ENCODE measurements at regions not wholly inside any gene's neighbourhood (a gene's known extent, or its start where the extent isn't known, plus 50 kb on each side); places are given as distances from the start of the nearest gene placed in this dataset.

DNA sequence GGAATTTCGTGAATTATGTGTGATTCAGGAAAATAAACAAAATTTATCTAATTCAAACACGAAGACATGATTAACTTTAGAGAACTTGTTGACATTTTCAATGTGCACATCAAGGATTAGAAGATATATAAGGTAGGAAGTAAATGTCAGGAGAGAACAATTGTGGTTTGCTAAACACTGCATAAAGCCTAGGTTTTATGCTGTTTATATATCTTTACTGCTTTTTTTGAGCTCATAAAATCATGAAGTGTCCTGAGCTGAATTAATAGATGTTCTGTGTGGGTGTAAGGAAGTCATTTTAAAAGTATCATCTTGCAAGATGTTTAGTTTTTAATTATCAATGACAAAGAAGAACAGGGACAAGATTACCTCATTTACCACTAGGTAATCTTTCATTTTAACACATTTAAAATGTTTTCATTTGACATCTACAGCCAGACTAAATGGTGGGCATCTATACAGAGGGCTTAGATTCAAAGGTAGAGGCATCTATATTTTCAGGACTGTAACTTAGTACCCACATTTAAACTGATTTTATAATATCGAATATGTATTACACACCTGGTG lies 382.8 kb downstream of the ADAMTS20 start:
- no peak for DNase-seq

DNA sequence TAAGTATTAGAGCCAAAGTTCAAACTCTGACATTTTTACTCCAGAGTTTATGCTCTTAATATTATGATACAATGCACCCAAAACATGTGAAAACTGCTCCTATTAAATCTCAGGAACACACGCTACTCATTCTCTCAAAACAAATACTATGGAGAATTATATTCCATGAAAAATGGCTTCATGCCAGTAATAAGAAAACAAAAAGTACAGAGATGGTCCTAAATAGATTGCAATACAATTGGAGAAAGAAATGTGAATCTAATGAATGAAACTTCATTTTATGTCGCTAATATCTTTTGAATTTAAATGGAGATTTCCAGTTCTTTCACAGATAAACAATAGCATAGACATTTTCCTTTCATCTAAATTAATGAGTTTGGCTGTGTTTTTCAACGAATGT lies 384.3 kb downstream of the ADAMTS20 start:
- no peak for DNase-seq

DNA sequence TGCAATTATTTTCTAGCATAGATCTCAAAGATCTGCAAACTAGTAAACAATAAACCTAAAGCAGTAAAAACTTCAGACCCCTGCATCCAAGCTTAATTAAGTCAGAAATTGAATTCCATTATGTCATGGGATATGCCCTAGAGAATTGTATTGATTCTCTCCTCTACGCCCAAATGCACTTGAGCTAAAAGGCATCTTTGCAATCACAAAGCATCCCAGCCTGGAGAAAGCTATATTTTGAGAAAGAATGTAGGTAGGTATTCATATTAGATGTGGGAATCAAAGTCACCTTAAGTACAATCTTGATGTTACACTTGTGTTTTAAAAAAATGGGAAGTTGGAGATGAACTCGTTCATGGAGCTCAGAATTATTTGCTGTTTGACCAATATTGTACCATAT lies 386.7 kb downstream of the ADAMTS20 start:
- DNase-seq = no peak

DNA sequence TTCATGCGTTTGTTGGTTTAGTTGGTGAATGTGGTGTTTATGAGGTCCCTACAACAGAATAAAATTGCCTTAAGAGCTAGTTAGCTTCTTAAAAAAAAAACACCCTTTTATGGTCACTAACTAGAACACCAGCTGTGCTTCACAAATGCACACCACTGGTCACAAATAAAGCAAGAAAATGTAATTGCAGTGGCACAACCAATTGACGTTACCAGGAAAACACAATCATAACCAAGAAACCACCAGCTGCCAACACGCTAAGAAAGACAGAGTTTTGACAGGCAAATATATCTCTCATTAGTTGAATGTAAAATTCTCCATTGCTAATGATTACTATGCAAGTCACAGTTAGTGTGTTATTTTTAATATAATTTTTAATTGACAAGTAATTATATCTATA lies 389.9 kb downstream of the ADAMTS20 start:
- no peak for DNase-seq

DNA sequence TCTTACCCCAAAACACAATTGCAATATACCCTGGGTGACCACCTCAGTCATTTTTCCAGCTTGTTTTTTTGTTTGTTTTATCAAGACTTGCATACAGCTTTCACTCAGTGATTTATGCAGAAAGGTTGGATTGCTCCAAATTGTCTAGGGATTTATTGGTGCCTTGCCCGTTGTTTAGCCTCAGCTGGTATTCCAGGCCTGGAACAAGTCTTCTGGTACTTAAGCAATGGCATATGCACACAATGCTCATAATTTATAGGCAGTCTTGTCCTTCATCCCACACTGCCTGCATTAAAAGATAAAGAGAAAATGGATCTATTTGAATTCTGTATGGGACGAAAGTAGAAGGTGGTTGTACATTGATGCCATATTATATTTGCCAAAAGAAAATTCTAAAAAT lies 392.5 kb downstream of the ADAMTS20 start:
- DNase-seq = no peak

DNA sequence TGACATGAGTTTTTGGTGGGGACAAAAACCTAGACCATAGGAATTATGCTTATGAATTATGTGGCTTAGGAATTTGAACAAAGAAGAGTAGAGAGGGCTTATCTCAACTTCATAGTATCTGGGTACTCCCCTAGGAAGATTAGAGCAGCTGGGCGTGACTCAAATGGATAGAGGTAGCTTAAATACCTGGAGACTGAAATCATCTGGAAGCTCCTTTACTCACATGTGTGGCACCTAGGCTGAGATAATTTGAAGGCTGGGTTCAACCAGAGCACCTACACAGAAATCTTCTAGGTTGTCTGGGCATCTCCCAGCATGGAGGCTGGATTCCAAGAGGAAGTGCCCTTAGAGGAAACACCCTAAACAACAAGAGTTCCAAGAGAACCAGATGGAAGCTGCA lies 393.9 kb downstream of the ADAMTS20 start:
- DNase-seq = no peak

DNA sequence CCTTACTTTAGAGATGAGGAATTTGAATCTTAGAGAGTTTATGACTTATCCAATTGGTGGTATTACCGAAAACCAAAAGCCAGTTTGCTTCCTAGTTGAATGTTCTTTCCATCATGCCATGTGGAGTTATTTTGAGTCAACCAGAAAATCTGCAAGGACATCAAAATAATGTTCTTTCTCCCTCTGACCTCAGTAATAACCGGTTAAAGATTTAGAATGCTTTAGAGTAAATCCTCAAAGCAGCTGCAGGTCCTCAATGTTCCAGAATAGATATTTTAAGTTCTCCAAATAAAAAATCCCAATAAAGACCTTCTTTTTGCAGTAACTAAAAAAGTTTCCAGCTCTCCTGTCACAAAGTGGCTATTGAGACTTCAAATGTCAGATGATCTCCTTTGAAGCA lies 396.6 kb downstream of the ADAMTS20 start:
- no peak for DNase-seq

DNA sequence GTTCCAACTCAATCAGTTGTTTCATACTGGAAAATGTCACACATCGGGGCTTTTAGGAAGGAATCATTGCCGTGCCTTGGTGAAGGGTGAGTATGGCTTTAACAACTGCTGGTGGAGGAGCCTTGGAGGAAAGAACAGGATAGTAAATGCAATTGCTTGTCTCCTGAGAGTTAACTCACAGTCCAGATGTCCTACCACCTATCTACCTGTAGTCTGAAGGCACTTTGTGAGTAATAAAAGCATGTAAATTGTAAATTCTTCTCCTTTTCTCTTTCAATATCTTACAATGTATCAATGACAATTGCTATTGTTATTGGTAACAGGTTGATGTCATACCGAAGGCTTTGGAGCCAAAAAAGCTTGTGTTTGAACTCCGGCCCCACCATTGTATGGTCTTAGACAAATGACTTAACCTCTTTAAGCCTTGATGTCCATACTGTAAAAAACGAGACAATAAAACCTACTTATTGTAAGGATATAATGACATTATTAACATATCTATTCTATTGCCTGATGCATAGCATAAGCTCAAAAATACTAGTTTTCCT lies 397.4 kb downstream of the ADAMTS20 start:
- no peak for DNase-seq

DNA sequence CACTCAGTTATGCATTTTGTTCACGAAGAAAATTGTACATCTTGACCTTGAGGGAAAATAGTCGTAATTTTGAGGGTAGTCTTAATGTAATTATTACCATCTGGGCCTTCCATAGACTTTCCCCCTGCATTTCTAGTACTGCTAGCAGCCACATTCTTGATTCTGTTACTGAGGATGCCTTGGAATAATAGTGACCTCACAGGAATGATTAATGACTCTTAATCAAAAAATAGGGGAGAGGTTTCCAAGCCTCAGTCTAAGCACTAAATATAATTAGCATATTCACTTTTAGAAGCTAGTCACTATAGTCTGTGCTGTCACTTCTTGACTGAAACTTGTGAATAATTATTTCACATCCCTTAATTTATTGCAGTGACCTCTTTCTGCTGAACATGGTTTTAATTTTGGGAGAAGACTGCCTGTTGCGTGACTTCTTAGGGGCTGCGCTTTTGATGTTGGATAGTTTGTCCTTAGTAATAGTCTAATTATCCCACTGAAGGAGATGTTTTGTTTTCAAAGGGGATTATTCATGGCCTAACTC lies 400.5 kb downstream of the ADAMTS20 start:
- DNase-seq = no peak

DNA sequence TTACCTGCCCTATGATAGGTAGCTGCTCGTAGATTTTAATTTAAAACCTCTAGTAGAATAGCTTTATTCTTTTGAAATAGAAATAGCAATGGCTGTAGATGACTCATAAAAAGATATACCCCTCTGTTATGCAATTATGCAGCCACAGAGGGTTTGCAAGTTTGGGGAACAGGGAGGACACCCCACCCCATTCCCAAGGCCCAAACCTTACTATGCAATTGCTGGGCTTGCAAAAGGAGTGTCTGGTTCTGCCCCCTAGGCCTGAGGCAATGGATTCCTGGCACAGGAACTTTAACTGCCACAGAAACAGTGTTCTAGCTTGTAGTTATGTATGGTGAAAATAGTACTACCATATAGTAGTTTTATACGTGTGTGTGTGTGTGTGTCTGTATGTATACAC lies 403.3 kb downstream of the ADAMTS20 start:
- no peak for DNase-seq

DNA sequence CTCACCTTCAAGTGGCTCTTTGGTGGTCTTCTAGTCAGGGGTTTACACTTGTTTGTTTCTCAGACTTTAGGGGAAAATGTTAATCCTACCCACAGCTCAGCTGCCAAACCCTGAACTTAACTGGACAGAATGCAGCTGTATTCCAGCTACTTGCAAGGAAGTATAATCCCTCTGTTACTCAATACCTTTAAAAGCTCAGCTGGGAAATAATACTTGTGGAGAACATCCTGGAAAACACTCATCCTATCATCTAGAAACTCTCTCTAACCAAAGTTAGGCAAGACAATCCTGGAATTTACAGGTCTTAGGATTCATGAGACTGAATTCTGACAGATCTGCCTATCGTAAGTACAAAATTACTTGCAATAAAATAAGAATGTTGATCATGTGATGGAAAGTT lies 404.1 kb downstream of the ADAMTS20 start:
- no peak for DNase-seq

DNA sequence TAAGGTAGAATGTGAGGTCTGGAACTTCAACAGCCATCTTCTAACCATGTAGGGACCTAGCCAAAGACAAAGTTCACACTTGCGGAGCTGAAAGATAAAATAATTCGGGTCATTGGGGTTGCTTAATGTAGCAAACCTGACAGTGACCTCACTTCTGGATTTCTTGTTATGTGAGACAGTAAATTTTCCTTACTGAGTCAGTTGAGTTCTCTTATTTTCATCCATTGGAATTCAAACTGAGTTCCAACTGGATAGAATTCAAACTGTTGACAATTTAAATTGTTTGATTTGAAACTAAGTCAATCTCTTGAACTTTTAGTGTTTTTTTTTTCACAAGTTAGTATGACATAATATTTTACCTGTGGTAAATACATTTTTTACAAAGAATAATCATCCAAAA lies 406.5 kb downstream of the ADAMTS20 start:
- DNase-seq = no peak

DNA sequence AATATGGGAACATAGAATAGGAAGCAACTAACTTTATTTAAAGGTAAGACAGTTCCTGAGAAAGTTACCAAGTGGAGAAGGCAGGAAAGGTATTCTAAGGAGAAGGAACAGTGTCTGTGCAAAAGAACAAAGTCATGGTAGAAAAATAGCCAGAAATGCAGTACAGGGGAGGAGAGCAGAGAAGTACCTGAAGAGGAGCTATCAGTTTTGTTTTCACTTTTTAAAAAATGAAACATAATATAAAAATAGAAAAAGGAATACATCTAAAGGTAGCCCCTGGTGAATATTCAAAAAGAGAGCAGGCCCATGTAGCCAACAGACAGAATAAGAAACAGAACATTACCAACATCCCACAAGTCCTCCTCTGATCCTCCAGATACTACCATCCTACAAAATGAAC lies 408.7 kb downstream of the ADAMTS20 start:
- no peak for DNase-seq

DNA sequence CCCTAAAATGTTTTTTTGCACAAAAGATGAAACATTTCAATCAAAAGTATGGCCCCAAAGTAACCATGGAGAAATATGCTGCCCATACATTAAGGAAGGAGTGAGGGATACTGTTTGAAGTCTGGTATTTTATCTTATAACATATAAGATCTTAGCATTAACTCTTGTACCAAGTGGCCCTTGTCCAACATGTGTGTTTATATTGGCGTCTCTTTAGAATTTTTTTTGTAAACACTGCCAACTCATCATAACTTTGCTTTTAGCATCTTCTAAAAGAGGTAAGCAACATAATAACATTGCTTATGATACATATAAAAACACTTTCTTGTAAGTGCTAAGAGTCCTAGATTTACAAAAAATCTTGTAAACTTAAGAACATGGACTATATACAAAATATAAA lies 419.7 kb downstream of the ADAMTS20 start:
- DNase-seq = no peak

DNA sequence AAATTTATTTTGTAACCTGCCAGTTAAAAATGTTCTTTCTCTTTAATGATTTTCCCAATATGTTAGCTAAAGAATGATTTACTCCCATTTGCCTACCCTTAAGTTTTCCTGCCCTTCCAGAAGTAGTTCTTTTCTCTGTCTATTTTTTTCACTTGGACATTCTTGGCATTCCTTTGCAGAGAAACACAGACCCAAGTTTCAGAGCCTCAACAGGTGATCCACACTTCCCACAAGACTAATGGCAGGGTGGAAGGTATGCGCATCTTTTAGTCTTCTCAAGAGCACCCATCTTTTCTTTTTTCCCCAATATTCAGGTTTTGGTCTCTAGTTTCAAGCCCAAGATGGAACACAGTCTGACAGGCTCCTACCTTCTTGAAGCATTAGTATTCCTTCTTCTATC lies 420.7 kb downstream of the ADAMTS20 start:
- no peak for DNase-seq

DNA sequence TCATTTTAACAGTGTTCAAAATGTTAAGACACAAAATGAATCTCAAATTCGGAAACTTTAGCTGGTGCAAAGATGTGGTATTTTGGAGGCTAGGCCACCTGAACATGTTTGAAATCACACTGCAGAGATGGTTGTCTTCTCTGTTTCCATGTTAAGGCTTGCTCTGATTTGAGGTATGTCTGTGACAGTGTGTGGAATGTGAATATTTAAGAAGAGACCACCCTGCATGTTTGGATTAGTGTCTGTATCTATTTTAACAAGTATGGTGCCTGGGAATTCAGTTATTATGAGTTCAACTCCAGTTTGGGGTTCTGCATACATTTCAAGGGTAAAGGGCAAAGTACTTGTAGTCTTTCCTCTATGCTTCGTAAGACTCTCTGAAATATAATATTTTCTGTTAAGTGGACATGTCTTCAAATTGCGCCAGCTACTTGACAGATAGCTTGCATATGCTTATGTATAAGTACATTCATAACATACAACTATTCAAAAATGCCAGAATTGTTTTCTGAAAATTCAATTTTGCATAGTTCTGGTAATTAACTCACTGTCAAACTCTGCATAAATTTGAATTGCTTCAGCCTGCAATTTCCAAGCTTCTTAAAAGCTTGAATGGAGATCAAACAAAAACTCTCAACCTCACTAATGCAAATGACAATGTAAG lies 424.0 kb downstream of the ADAMTS20 start:
- DNase-seq = no peak

DNA sequence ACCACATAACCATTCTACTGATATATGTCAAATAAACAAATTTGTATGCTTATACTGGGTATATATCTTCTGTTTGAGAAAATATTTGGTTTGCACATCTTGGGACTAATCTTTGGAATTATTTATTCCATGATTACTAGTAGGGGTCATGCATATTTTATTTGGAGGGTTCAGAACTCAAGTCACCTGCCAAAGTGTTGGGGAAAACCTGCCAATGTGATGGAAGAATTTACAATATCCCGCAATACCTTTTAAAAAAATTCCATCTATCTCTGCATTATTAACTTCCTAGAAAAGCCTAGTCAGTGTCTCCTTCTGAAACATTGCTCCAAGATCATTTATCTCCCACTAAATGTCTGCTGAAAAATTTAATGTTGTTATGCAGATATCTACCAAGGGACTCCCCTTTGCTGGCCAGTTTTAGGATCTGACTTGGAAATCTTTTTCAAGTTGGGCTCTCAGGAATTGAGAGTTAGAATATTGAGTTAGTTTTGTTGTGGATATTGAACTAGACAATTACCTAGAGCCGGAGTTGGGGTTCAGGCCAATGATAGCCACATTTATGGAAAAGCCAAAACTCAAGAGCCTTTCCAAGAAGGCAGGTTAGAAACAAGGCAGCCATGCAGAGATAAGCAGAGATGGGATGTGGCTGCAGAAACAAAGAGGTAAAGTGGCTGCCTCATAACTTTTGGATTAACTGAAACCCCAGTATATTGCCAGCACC lies 425.2 kb downstream of the ADAMTS20 start:
- no peak for DNase-seq

DNA sequence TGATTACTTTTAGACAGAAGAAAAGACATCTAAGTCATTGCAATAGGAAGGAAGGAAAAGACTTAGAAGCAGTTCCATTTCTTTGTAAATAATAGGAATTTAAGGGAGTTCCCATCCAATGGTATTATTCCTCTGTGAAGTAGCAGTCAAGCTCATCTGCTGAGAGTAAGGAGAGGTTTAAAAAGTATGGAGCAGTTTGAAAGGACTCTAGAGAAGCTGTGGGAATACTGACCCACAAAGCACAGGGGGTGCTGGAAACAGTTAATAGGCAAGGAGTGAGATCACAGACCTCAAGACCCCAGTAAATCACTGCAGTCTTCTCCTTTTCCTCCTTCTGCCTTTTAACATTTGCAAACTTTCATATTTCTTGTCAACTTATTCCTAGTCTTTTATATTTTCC lies 428.5 kb downstream of the ADAMTS20 start:
- DNase-seq = no peak

DNA sequence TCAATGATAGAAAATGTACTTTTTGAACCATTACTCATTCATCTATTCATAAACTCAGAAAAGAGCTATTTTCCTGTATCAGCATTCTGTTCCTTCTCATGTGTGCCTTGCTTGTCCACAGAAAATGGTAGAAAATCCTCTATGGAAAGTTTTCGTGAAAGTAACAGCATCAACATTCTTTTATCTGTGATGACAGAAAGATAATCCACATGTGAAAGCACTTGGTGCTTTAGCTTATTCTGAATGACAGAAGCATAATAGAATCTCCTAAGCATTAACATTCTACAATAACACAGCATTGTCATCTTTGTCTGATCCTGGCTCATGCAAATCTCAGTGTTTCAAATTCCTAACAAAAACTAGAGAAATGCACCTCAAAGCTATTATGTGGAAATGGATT lies 431.9 kb downstream of the ADAMTS20 start:
- no peak for DNase-seq

DNA sequence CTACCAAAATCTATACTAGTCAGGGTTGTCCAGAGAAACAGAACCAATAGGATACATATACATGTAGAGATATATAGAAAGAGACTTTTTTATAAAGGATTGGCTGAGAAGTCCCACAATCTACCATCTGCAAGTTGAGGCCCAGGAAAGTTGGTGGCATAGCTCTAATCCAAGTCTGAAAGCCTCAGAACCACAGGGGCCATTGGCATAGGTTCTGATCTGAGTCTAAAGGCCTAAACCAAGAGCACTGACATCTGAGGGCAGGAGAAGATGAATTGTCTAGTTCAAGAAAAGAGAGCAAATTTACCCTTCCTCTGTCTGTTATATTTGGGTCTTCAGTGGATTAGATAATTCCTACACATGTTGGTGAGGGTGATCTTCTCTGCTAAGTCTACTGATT lies 433.1 kb downstream of the ADAMTS20 start:
- no peak for DNase-seq

DNA sequence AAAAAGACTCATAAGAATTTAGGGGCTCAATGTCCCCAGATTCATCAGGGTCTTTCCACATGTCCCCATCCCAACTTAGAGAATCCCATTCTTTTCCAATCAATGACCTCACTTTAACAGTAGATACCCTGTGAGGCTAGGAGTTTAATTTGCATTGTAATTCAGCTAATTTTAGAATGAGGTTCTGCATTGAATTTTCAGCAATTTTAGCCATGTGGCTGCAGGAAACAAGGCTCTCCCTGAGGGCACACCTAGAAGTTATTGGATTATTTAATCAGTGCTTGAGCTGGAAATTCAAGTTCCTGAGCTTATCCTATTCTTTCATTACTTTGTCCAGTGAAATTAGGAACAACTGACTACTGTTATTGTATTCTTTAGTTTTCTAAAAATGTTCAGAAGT lies 433.8 kb downstream of the ADAMTS20 start:
- no peak for DNase-seq

DNA sequence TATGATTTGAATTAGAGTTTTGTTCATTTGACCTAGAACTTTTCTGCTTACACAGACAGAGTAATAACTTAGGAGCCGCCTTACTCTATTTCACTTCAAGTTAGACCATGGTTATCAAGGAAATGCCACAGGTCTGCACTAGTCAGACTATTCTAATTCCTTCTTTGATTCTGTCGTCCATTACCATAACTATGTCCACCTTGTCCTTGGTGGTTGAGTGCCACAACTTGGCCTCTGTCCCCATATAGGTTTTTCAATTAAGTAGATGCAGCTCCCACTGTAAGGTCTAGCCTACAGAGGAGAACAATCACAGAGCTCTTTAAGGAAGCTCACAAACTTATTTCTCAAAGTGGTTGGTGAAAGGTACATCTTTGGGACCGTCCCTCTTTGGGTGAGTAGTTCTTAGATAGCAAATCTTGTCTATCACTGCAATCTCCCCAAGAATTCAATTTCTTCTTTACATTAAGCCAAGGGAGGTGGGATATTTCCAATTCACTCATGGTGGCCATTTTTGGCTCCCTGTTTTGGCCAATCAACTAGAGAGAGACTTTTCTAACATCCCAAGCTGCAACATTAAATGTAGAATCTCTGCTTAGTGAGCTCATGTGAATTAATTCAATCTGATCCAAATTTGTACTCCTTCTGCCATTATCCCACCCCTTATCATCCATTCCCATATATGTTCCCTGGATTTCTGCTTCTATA lies 434.6 kb downstream of the ADAMTS20 start:
- no peak for DNase-seq

DNA sequence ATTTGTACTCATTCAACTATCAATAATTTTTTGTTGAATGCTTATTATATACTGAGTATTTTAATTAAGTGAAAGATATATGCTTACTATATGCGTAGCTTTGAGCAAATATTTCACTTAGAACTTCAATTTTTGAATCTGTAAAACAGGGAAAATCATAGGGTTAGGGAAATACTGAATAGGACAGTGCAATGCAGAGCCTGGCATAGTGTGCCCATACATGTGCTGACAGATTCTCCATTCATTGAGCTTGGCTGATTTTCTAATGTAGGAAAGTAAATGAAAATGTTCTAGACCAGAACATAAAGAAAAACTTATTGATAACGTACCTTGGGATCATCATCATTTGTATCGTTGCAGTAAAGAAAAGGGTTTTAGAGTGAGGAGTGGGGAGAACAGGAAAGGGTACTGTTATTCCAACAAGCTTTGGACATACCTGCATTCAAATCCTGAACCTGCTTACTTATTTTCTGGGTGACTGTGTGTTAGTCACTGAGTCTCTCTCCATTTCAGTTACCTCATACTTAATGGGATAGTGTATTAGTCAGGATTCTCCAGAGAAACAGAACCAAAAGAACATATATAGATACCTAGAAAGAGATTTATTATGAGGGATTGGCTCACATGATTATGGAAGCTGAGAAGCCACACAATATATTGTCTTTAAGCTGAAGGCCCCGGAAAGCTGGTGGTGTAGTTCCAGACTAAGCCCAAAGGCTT lies 436.4 kb downstream of the ADAMTS20 start:
- DNase-seq = no peak

Measured in GF-D8 (cell line).